HL-60 (cell line): ENCODE measurements at regions not wholly inside any gene's neighbourhood (a gene's known extent, or its start where the extent isn't known, plus 50 kb on each side); places are given as distances from the start of the nearest gene placed in this dataset.
"Not testable (repeated sequence)": the region's sequence is repeated elsewhere in the genome, so short reads cannot be mapped to it uniquely, and the experiment has no call there.

Source experiments
- DNase-seq, 2 experiments: peaks; one replicate each; pipeline ENCODE4 v3.0.0-alpha.2; 2010 to 2020; ENCODE audit warnings: low read depth in 1 of 2, low spot score in 1 of 2
- H3K27ac ChIP-seq: fragments of 250-450 bp; sonication (Bioruptor Pico); replicated peaks from 2 replicates; pipeline ENCODE4 v1.5.1; 2020; ENCODE audit warnings: mild to moderate bottlenecking, moderate library complexity
- H3K27me3 ChIP-seq: fragments of 250-450 bp; sonication (Bioruptor Pico); 2 replicates; pipeline ENCODE4 v1.5.1; 2021; ENCODE audit warnings: mild to moderate bottlenecking, moderate library complexity; ENCODE audit not compliant: insufficient read depth, poor library complexity, severe bottlenecking
- H3K4me3 ChIP-seq: replicated peaks from 2 replicates; pipeline ENCODE4 v1.5.1; 2011; ENCODE audit warnings: mild to moderate bottlenecking, control low read depth, low read length; ENCODE audit not compliant: insufficient read depth
- GABPA ChIP-seq: IDR thresholded peaks from 2 replicates; pipeline ENCODE4 v1.6.1; 2012; ENCODE audit warnings: low read depth
- POLR2AphosphoS5 ChIP-seq: IDR thresholded peaks from 2 replicates; pipeline ENCODE4 v1.6.1; 2012; ENCODE audit warnings: low read depth
- REST ChIP-seq: IDR thresholded peaks from 2 replicates; pipeline ENCODE4 v1.6.1; 2012; ENCODE audit warnings: low read depth; ENCODE audit not compliant: insufficient replicate concordance
- SPI1 ChIP-seq: IDR thresholded peaks from 2 replicates; pipeline ENCODE4 v1.6.1; 2012; ENCODE audit warnings: low read depth, mild to moderate bottlenecking, borderline replicate concordance
- TF ChIP-seq, protein P1 (sequence below): IDR thresholded peaks from one replicate; pipeline ENCODE4 v1.5.1; 2011; ENCODE audit warnings: low read length, control low read depth, inconsistent platforms; ENCODE audit not compliant: insufficient read depth

- H3K27me3 ChIP-seq, H3K27ac ChIP-seq, H3K4me3 ChIP-seq, DNase-seq: not testable (repeated sequence)
These were observed 53.1 kb upstream of the HUNK start for GRCh38 chr21:31819692-31820091.

DNA sequence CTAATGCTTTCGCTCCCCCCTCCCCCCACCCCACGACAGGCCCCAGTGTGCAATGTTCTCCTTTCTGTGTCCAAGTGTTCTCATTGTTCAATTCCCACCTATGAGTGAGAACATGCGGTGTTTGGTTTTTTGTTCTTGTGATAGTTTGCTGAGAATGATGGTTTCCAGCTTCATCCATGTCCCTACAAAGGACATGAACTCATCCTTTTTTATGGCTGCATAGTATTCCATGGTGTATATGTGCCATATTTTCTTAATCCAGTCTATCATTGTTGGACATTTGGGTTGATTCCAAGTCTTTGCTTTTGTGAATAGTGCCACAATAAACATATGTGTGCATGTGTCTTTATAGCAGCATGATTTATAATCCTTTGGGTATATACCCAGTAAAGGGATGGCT is 58.5 kb upstream of the HUNK start:
- not testable (repeated sequence) for DNase-seq, H3K27ac ChIP-seq, H3K4me3 ChIP-seq, H3K27me3 ChIP-seq

DNA sequence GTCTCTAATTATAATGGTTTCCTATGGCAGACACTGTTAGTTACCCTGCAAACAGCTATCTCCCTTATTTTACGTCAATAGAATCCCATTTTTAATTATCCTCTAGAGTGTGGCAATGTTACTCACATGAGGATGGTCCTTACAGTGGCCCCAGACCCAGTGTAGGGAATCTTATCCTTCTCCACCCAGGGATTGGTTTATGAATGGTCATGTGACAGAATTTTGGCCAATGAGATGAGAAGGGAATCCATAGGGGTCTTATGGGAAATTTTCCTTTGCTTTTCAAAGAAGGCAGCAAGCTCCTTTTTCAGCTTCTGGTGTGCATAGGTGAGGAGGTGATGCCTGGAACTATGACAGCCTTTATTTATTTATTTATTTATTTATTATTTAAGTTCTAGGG is 59.0 kb upstream of the HUNK start:
- DNase-seq = no peak
- Histone ChIP-seq H3K27me3 (no peaks in the 10 kb centered on the region), H3K4me3 (no peak overlapping the region), H3K27ac (no peak overlapping the region)
- TF ChIP-seq GABPA (no peak), POLR2AphosphoS5 (no peak), SPI1 (no peak), REST (no peak)
- TF ChIP-seq, protein P1, sequence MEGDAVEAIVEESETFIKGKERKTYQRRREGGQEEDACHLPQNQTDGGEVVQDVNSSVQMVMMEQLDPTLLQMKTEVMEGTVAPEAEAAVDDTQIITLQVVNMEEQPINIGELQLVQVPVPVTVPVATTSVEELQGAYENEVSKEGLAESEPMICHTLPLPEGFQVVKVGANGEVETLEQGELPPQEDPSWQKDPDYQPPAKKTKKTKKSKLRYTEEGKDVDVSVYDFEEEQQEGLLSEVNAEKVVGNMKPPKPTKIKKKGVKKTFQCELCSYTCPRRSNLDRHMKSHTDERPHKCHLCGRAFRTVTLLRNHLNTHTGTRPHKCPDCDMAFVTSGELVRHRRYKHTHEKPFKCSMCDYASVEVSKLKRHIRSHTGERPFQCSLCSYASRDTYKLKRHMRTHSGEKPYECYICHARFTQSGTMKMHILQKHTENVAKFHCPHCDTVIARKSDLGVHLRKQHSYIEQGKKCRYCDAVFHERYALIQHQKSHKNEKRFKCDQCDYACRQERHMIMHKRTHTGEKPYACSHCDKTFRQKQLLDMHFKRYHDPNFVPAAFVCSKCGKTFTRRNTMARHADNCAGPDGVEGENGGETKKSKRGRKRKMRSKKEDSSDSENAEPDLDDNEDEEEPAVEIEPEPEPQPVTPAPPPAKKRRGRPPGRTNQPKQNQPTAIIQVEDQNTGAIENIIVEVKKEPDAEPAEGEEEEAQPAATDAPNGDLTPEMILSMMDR = no peak

GRCh38 chr21:31804008-31804394 is 68.8 kb upstream of the HUNK start:
- H3K27me3 ChIP-seq = no peaks in the 10 kb centered on the region
- TF ChIP-seq GABPA (no peak), REST (no peak), POLR2AphosphoS5 (no peak), SPI1 (peak; percentile 48; the same call in 1 of the 2 replicates)
- TF ChIP-seq, protein P1 = no peak
- no peak overlapping the region for H3K27ac ChIP-seq
- DNase-seq = no peak
- H3K4me3 ChIP-seq = no peak overlapping the region

DNA sequence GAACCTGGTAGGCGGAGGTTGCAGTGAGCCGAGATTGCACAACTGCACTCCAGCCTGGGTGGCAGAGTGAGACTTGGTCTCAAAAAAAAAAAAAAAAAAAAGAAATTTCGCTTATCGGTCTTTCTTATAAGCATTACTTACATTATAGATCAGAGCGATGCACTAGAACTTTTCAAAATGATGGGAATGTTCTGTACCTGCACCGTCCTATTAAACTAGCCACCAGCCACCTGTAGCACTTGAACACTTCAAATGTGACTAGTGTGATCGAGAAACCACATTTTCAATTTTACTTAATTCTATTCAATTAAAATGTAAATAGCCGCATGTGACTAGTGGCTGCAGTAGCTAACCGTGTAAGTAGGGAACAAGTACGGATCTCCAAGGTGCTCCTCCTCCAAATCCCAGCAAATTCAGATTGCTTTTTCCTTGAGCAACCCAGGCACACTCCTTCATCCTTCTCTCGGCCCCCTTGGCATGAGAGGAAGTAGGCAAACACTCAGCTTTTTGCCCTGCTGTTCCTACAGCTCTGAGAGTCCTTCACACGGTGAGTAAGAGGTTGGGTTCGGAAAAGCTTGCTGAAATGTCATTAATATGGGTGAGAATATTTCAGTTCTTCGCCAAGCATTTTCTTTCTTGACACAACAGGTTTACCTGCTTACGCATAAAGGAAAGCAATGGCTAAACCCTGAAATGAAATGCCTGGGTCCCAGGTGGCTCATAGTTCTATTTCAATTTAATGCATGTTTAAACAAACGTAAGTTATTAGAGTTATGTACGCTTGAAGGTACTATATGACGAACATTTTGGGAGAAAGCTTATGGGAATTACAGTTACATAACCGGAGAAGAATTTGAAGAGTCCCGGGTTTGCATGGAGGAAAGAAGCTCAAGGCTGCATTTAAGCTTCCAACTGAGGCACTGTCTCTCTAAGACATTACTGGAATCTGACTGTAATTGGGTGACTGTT is 69.5 kb upstream of the HUNK start:
- Histone ChIP-seq H3K4me3 (no peak overlapping the region), H3K27ac (no peak overlapping the region), H3K27me3 (no peaks in the 10 kb centered on the region)
- DNase-seq = no peak
- no peak for TF ChIP-seq SPI1
